ENCODE measurements at regions not wholly inside any gene's neighbourhood (a gene's known extent, or its start where the extent isn't known, plus 50 kb on each side); places are given as distances from the start of the nearest gene placed in this dataset.

DNA sequence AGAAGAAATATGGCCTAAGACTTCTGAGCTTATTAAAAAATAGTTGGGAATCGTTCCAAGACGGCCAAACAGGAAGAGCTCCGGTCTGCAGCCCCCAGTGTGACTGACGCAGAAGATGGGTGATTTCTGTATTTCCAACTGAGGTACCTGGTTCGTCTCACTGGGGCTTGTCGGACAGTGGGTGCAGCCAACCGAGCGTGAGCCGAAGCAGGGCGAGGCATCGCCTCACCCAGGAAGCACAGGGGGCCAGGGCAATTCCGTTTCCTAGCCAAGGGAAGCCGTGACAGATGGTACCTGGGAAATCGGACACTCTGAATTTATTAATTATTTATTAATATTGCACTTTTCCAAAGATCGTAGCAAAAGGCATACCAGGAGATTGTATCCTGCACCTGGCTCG lies 857.8 kb downstream of the C12orf50 start:
- no peak for DNase-seq (ENCODE audit: low read depth, low spot score)
- intact Hi-C loops (cut with micrococcal nuclease) = no loop called here
- no peak for FAIRE-seq
- TF ChIP-seq GATA2 (IDR thresholded peaks at IDR 0.05; ENCODE audit: insufficient read depth, insufficient read length, low read depth, low read length) (no peak), EZH2 (IDR thresholded peaks at IDR 0.05; ENCODE audit: borderline replicate concordance, low read depth, low read length, severe bottlenecking) (no peak), JUN (IDR thresholded peaks at IDR 0.05; ENCODE audit: borderline replicate concordance, insufficient read depth, insufficient read length, low read depth) (no peak), POLR2AphosphoS5 (IDR thresholded peaks at IDR 0.05; ENCODE audit: insufficient read depth, low read depth, low read length) (no peak), POLR2A (IDR thresholded peaks at IDR 0.05; ENCODE audit: low read depth, low read length) (no peak), FOS (IDR thresholded peaks at IDR 0.05; ENCODE audit: borderline replicate concordance, insufficient read depth, low read length) (no peak), MYC (IDR thresholded peaks at IDR 0.05; ENCODE audit: low read depth, low read length) (no peak)
- TF ChIP-seq, protein P1, sequence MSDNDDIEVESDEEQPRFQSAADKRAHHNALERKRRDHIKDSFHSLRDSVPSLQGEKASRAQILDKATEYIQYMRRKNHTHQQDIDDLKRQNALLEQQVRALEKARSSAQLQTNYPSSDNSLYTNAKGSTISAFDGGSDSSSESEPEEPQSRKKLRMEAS (IDR thresholded peaks at IDR 0.05; ENCODE audit: insufficient read depth, insufficient read length) = no peak
- TF ChIP-seq, protein P2, sequence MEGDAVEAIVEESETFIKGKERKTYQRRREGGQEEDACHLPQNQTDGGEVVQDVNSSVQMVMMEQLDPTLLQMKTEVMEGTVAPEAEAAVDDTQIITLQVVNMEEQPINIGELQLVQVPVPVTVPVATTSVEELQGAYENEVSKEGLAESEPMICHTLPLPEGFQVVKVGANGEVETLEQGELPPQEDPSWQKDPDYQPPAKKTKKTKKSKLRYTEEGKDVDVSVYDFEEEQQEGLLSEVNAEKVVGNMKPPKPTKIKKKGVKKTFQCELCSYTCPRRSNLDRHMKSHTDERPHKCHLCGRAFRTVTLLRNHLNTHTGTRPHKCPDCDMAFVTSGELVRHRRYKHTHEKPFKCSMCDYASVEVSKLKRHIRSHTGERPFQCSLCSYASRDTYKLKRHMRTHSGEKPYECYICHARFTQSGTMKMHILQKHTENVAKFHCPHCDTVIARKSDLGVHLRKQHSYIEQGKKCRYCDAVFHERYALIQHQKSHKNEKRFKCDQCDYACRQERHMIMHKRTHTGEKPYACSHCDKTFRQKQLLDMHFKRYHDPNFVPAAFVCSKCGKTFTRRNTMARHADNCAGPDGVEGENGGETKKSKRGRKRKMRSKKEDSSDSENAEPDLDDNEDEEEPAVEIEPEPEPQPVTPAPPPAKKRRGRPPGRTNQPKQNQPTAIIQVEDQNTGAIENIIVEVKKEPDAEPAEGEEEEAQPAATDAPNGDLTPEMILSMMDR (IDR thresholded peaks at IDR 0.05; ENCODE audit: extremely low read depth in 1 of 2, insufficient read depth in 1 of 2, low read depth in 1 of 2, low read length in 2 of 2) = no peak
- Histone ChIP-seq H4K20me1 (replicated peaks; ENCODE audit: control insufficient read depth, extremely low read depth, insufficient read depth, low read length) (no peaks in the 10 kb centered on the region), H3K9me1 (replicated peaks; ENCODE audit: control insufficient read depth, extremely low read depth, insufficient read depth, low read length) (no peaks in the 10 kb centered on the region), H3K9ac (replicated peaks; ENCODE audit: extremely low read depth, insufficient read depth, low read length) (no peak overlapping the region), H3K4me3 (replicated peaks in 1 of 3; ENCODE audit: insufficient read depth in 1 of 3, low read depth in 1 of 3, low read length in 3 of 3) (no peak overlapping the region), H3K4me2 (ENCODE audit: insufficient read depth, low read length) (no peak overlapping the region), H3K27me3 (ENCODE audit: control insufficient read depth in 2 of 2, insufficient read depth in 2 of 2, low read length in 2 of 2) (no peaks in the 10 kb centered on the region), H2AFZ (ENCODE audit: low read depth, low read length) (no peak overlapping the region), H3K9me3 (replicated peaks; ENCODE audit: control insufficient read depth, insufficient read depth, low read length) (no peaks in the 10 kb centered on the region), H3K36me3 (ENCODE audit: control insufficient read depth in 2 of 2, extremely low read depth in 1 of 2, insufficient read depth in 2 of 2, low read length in 2 of 2) (no peaks in the 10 kb centered on the region), H3K4me1 (ENCODE audit: control insufficient read depth, extremely low read depth, insufficient read depth, low read length) (peaks cover 6% of the 10 kb centered on the region), H3K79me2 (ENCODE audit: control insufficient read depth, insufficient read depth, low read length) (no peaks in the 10 kb centered on the region), H3K27ac (ENCODE audit: insufficient read depth, low read depth, low read length) (no peak overlapping the region)
- BruUV-seq (replicated peaks) = no TSS peak
- dilution Hi-C loops (cut with MboI; ENCODE audit: extremely low pct_ligation_motif_present, low sequenced_read_pairs) = no loop called here
- CTCF ChIA-PET = no interaction called here
- POLR2A ChIA-PET = no interaction called here

Measured in endothelial cell of umbilical vein (primary cell).